Body of pancreas (tissue), 4 donors: ENCODE measurements at regions not wholly inside any gene's neighbourhood (a gene's known extent, or its start where the extent isn't known, plus 50 kb on each side); places are given as distances from the start of the nearest gene placed in this dataset.

Experiments
- ATAC-seq: fragments of 150-250 bp; one replicate; pipeline ENCODE4 v1.9.1; 2016
- DNase-seq, 4 donors: peaks; one replicate each; pipeline ENCODE4 v3.0.0-alpha.2; 2019
- H3K27ac ChIP-seq, 4 donors: fragments of 200-600 bp; sonication (generic); 1 replicate in 3 of 4; 2 replicates in 1 of 4; pipeline versions ENCODE4 v1.5.1 to v1.6.1; 2016 to 2019; ENCODE audit warnings: mild to moderate bottlenecking in 1 of 4, mixed read lengths in 1 of 4, moderate library complexity in 1 of 4
- H3K27me3 ChIP-seq, 2 donors: fragments of 200-600 bp; sonication (generic); one replicate each; pipeline ENCODE4 v1.6.0; 2016; ENCODE audit warnings: mild to moderate bottlenecking in 1 of 2
- H3K36me3 ChIP-seq, 2 donors: fragments of 200-600 bp; sonication (generic); replicated peaks in 1 of 2; 2 replicates each; pipeline ENCODE4 v1.5.1; 2016; ENCODE audit warnings: low read depth in 2 of 2; ENCODE audit not compliant: insufficient read depth in 1 of 2
- H3K4me1 ChIP-seq: fragments of 200-600 bp; sonication (generic); one replicate; pipeline ENCODE4 v1.6.0; 2016
- H3K4me3 ChIP-seq, 2 donors: fragments of 200-600 bp; sonication (generic); 1 replicate in 1 of 2; 2 replicates in 1 of 2; pipeline ENCODE4 v1.5.1; 2016 to 2019
- H3K9me3 ChIP-seq, 3 donors: fragments of 200-600 bp; sonication (generic); 1 replicate in 2 of 3; 2 replicates in 1 of 3; pipeline ENCODE4 v1.5.1; 2016
- CTCF ChIP-seq, 7 experiments: fragments of 450-650 bp in 4 of 7; fragments of 200-600 bp in 3 of 7; sonication (generic) in 3 of 7; IDR thresholded peaks; one replicate each; pipeline ENCODE4 v1.5.1; 2016 to 2019; ENCODE audit warnings: antibody characterized with exemption in 7 of 7
- POLR2A ChIP-seq, 3 donors: fragments of 450-650 bp; IDR thresholded peaks; one replicate each; pipeline ENCODE4 v1.6.1; 2016; ENCODE audit warnings: antibody characterized with exemption in 3 of 3, mild to moderate bottlenecking in 2 of 3
- WGBS, 2 donors: methylation state at CpG; one replicate each; pipeline ENCODE4 v1.1.5; 2017; 5-methylcytosine and 5-hydroxymethylcytosine counted together
- intact Hi-C: fragments of 100-400 bp; cut with DNase I; formaldehyde crosslinking; loops from one replicate; pipeline ENCODE4 v1.15.1; 2023

- DNase-seq (no peak), ATAC-seq (no peak)
- H3K4me3 ChIP-seq: no peak overlapping the region
- no peaks in the 10 kb centered on the region for H3K27me3 ChIP-seq
- no peak overlapping the region for H3K27ac ChIP-seq
- no peaks in the 10 kb centered on the region for H3K9me3 ChIP-seq
- H3K36me3 ChIP-seq: no peaks in the 10 kb centered on the region
- WGBS, 2 donors: 23 to 24% methylated on average over 1 of the region's 1 CpG
- H3K4me1 ChIP-seq: no peaks in the 10 kb centered on the region
- intact Hi-C loops: no loop called here
- TF ChIP-seq CTCF (IDR thresholded peaks at IDR 0.05): no peak
- no peak for TF ChIP-seq POLR2A (IDR thresholded peaks at IDR 0.05)
These were observed 107.5 kb upstream of the CPNE8 start for GRCh38 chr12:39012870-39013269.

GRCh38 chr12:39011166-39011565 lies 105.8 kb upstream of the CPNE8 start:
- H3K36me3 ChIP-seq: no peaks in the 10 kb centered on the region
- no peak for DNase-seq
- no peaks in the 10 kb centered on the region for H3K9me3 ChIP-seq
- H3K4me3 ChIP-seq: no peak overlapping the region
- intact Hi-C loops: no loop called here
- 35 to 42% methylated on average over 2 of the region's 2 CpGs for WGBS, 2 donors
- ATAC-seq: no peak
- H3K4me1 ChIP-seq: no peaks in the 10 kb centered on the region
- no peaks in the 10 kb centered on the region for H3K27me3 ChIP-seq
- TF ChIP-seq POLR2A (IDR thresholded peaks at IDR 0.05): no peak
- no peak for TF ChIP-seq CTCF (IDR thresholded peaks at IDR 0.05)
- no peak overlapping the region for H3K27ac ChIP-seq

GRCh38 chr12:39010406-39010805 lies 105.0 kb upstream of the CPNE8 start:
- WGBS, 2 donors: 30 to 48% methylated on average over 1 of the region's 1 CpG
- no peak for ATAC-seq

GRCh38 chr12:39007619-39008018 lies 102.2 kb upstream of the CPNE8 start:
- no peak for ATAC-seq
- no peaks in the 10 kb centered on the region for H3K27me3 ChIP-seq
- no peak for DNase-seq
- no peak overlapping the region for H3K27ac ChIP-seq
- no peaks in the 10 kb centered on the region for H3K9me3 ChIP-seq
- no peak for TF ChIP-seq CTCF (IDR thresholded peaks at IDR 0.05)
- no peak for TF ChIP-seq POLR2A (IDR thresholded peaks at IDR 0.05)
- H3K4me1 ChIP-seq: no peaks in the 10 kb centered on the region
- intact Hi-C loops: no loop called here
- 70 to 76% methylated on average over 3 of the region's 3 CpGs for WGBS, 2 donors
- no peaks in the 10 kb centered on the region for H3K36me3 ChIP-seq
- H3K4me3 ChIP-seq: no peak overlapping the region

More at GRCh38 chr12:39010406-39010805, 105.0 kb upstream of the CPNE8 start:
- no peak overlapping the region for H3K4me3 ChIP-seq
- no peak for DNase-seq
- H3K27me3 ChIP-seq: no peaks in the 10 kb centered on the region
- no peaks in the 10 kb centered on the region for H3K4me1 ChIP-seq
- H3K27ac ChIP-seq: no peak overlapping the region
- no peak for TF ChIP-seq CTCF (IDR thresholded peaks at IDR 0.05)
- TF ChIP-seq POLR2A (IDR thresholded peaks at IDR 0.05): no peak
- H3K36me3 ChIP-seq: no peaks in the 10 kb centered on the region
- no peaks in the 10 kb centered on the region for H3K9me3 ChIP-seq
- intact Hi-C loops: no loop called here

GRCh38 chr12:39006286-39006685 lies 100.9 kb upstream of the CPNE8 start:
- TF ChIP-seq POLR2A (IDR thresholded peaks at IDR 0.05) (no peak), CTCF (IDR thresholded peaks at IDR 0.05) (no peak)
- Histone ChIP-seq H3K9me3 (no peaks in the 10 kb centered on the region), H3K27ac (no peak overlapping the region), H3K4me3 (no peak overlapping the region), H3K4me1 (no peaks in the 10 kb centered on the region), H3K36me3 (no peaks in the 10 kb centered on the region), H3K27me3 (no peaks in the 10 kb centered on the region)
- DNase-seq (no peak), ATAC-seq (no peak)
- 71 to 82% methylated on average over 2 of the region's 2 CpGs for WGBS, 2 donors
- intact Hi-C loops: no loop called here
